GM10266 (cell line): ENCODE measurements at regions not wholly inside any gene's neighbourhood (a gene's known extent, or its start where the extent isn't known, plus 50 kb on each side); places are given as distances from the start of the nearest gene placed in this dataset.

Source experiments
- DNase-seq: peaks from one replicate; pipeline ENCODE4 v3.0.0; 2012; ENCODE audit errors: extremely low spot score
- CTCF ChIP-seq: IDR thresholded peaks from 2 replicates; pipeline ENCODE4 v1.5.1; 2012; ENCODE audit warnings: mild to moderate bottlenecking, low read depth; ENCODE audit not compliant: control insufficient read depth, insufficient read depth; ENCODE audit errors: missing control alignments

GRCh38 chr10:78247266-78247665 is 213.6 kb downstream of the RPS24 start:
- TF ChIP-seq CTCF: no peak
- no peak for DNase-seq

GRCh38 chr10:78247821-78248220 is 214.2 kb downstream of the RPS24 start:
- no peak for TF ChIP-seq CTCF
- no peak for DNase-seq

- no peak for DNase-seq
- TF ChIP-seq CTCF: no peak
These were observed 215.2 kb downstream of the RPS24 start for GRCh38 chr10:78248651-78249464.

- no peak for DNase-seq
- no peak for TF ChIP-seq CTCF
These were observed 216.0 kb downstream of the RPS24 start for GRCh38 chr10:78249690-78250089.

GRCh38 chr10:78250313-78251015 is 216.8 kb downstream of the RPS24 start:
- DNase-seq: no peak
- no peak for TF ChIP-seq CTCF

- TF ChIP-seq CTCF: no peak
- no peak for DNase-seq
These were observed 217.3 kb downstream of the RPS24 start for GRCh38 chr10:78251016-78251385.

GRCh38 chr10:78252286-78252685 is 218.6 kb downstream of the RPS24 start:
- DNase-seq: no peak
- no peak for TF ChIP-seq CTCF
